A549 (cell line): ENCODE measurements at regions not wholly inside any gene's neighbourhood (a gene's known extent, or its start where the extent isn't known, plus 50 kb on each side); places are given as distances from the start of the nearest gene placed in this dataset.
"Not testable (repeated sequence)": the region's sequence is repeated elsewhere in the genome, so short reads cannot be mapped to it uniquely, and the experiment has no call there.

Experiments used
- CEBPB ChIP-seq, 2 experiments: fragments of >200 bp in 1 of 2; sonication (Bioruptor Twin) in 1 of 2; formaldehyde crosslinking in 1 of 2; IDR thresholded peaks; 2 replicates each; pipeline ENCODE4 v1.6.1; 2012 to 2016
- CTCF ChIP-seq: fragments of >200 bp; sonication (Bioruptor Twin); formaldehyde crosslinking; IDR thresholded peaks from 3 replicates; pipeline ENCODE4 v1.5.1; 2016
- EP300 ChIP-seq, 2 experiments: fragments of >200 bp; sonication (Bioruptor Twin); formaldehyde crosslinking; IDR thresholded peaks; 2 replicates in 1 of 2; 3 replicates in 1 of 2; pipeline ENCODE4 v1.6.1; 2016 to 2017
- FOSB ChIP-seq: fragments of 250-450 bp; sonication (Bioruptor Pico); IDR thresholded peaks from 2 replicates; pipeline ENCODE4 v1.5.0; 2020; ENCODE audit warnings: mild to moderate bottlenecking, moderate library complexity
- HDAC2 ChIP-seq: fragments of 200-600 bp; sonication (generic); IDR thresholded peaks from 2 replicates; pipeline ENCODE4 v1.6.1; 2016
- KDM1A ChIP-seq: fragments of 200-600 bp; sonication (generic); IDR thresholded peaks from 2 replicates; pipeline ENCODE4 v1.6.1; 2016; ENCODE audit warnings: low read depth, mild to moderate bottlenecking
- MAFK ChIP-seq: fragments of 450-650 bp; IDR thresholded peaks from 2 replicates; pipeline ENCODE4 v1.6.1; 2014; ENCODE audit not compliant: partially characterized antibody
- MYC ChIP-seq: IDR thresholded peaks from 2 replicates; pipeline ENCODE4 v1.6.1; 2012; ENCODE audit warnings: mild to moderate bottlenecking, inconsistent platforms, low read length, improper control_type of control experiment, borderline replicate concordance
- POLR2A ChIP-seq: IDR thresholded peaks from 2 replicates; pipeline ENCODE4 v1.6.1; 2012; ENCODE audit warnings: mild to moderate bottlenecking, low read length
- RNF2 ChIP-seq: fragments of 200-600 bp; sonication (generic); IDR thresholded peaks from 2 replicates; pipeline ENCODE4 v1.6.1; 2016; ENCODE audit warnings: low read depth, mild to moderate bottlenecking, antibody characterized with exemption, moderate library complexity, borderline replicate concordance
- TF ChIP-seq, protein P1 (sequence below): fragments of 250-450 bp; sonication (Bioruptor Pico); IDR thresholded peaks from 2 replicates; pipeline ENCODE4 v1.5.0; 2021; ENCODE audit warnings: mild to moderate bottlenecking, moderate library complexity, borderline replicate concordance
- TF ChIP-seq, protein P2 (sequence below): fragments of >200 bp; sonication (Bioruptor Twin); formaldehyde crosslinking; IDR thresholded peaks from 3 replicates; pipeline ENCODE4 v1.6.1; 2016
- TF ChIP-seq, protein P3 (sequence below): fragments of 200-600 bp; sonication (generic); IDR thresholded peaks from 2 replicates; pipeline ENCODE4 v1.6.1; 2016; ENCODE audit warnings: antibody characterized with exemption, mild to moderate bottlenecking, moderate library complexity

GRCh38 chr6:125458493-125458892 is 156.7 kb upstream of the HDDC2 start:
- not testable (repeated sequence) for TF ChIP-seq CEBPB (IDR thresholded peaks at IDR 0.05); EP300 (IDR thresholded peaks at IDR 0.05); CTCF; MYC; HDAC2; FOSB (CRISPR knock-in tag); MAFK; KDM1A; RNF2; POLR2A
- TF ChIP-seq, protein P1, sequence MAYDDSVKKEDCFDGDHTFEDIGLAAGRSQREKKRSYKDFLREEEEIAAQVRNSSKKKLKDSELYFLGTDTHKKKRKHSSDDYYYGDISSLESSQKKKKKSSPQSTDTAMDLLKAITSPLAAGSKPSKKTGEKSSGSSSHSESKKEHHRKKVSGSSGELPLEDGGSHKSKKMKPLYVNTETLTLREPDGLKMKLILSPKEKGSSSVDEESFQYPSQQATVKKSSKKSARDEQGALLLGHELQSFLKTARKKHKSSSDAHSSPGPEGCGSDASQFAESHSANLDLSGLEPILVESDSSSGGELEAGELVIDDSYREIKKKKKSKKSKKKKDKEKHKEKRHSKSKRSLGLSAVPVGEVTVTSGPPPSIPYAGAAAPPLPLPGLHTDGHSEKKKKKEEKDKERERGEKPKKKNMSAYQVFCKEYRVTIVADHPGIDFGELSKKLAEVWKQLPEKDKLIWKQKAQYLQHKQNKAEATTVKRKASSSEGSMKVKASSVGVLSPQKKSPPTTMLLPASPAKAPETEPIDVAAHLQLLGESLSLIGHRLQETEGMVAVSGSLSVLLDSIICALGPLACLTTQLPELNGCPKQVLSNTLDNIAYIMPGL (CRISPR knock-in tag) = not testable (repeated sequence)
- TF ChIP-seq, protein P2, sequence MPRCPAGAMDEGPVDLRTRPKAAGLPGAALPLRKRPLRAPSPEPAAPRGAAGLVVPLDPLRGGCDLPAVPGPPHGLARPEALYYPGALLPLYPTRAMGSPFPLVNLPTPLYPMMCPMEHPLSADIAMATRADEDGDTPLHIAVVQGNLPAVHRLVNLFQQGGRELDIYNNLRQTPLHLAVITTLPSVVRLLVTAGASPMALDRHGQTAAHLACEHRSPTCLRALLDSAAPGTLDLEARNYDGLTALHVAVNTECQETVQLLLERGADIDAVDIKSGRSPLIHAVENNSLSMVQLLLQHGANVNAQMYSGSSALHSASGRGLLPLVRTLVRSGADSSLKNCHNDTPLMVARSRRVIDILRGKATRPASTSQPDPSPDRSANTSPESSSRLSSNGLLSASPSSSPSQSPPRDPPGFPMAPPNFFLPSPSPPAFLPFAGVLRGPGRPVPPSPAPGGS = not testable (repeated sequence)
- TF ChIP-seq, protein P3, sequence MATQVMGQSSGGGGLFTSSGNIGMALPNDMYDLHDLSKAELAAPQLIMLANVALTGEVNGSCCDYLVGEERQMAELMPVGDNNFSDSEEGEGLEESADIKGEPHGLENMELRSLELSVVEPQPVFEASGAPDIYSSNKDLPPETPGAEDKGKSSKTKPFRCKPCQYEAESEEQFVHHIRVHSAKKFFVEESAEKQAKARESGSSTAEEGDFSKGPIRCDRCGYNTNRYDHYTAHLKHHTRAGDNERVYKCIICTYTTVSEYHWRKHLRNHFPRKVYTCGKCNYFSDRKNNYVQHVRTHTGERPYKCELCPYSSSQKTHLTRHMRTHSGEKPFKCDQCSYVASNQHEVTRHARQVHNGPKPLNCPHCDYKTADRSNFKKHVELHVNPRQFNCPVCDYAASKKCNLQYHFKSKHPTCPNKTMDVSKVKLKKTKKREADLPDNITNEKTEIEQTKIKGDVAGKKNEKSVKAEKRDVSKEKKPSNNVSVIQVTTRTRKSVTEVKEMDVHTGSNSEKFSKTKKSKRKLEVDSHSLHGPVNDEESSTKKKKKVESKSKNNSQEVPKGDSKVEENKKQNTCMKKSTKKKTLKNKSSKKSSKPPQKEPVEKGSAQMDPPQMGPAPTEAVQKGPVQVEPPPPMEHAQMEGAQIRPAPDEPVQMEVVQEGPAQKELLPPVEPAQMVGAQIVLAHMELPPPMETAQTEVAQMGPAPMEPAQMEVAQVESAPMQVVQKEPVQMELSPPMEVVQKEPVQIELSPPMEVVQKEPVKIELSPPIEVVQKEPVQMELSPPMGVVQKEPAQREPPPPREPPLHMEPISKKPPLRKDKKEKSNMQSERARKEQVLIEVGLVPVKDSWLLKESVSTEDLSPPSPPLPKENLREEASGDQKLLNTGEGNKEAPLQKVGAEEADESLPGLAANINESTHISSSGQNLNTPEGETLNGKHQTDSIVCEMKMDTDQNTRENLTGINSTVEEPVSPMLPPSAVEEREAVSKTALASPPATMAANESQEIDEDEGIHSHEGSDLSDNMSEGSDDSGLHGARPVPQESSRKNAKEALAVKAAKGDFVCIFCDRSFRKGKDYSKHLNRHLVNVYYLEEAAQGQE = not testable (repeated sequence)
